Middle frontal gyrus (tissue), 1 donor: ENCODE measurements at regions not wholly inside any gene's neighbourhood (a gene's known extent, or its start where the extent isn't known, plus 50 kb on each side); places are given as distances from the start of the nearest gene placed in this dataset.

Source experiments
- DNase-seq: peaks from one replicate; pipeline ENCODE4 v3.0.0-alpha.2; 2015; ENCODE audit warnings: low spot score; ENCODE audit errors: extremely low spot score

GRCh38 chr4:180669680-180670079 is 1573.5 kb upstream of the TENM3 start:
- DNase-seq = no peak

GRCh38 chr4:180674619-180675358 is 1568.4 kb upstream of the TENM3 start:
- DNase-seq = no peak

GRCh38 chr4:180675359-180675650 is 1567.9 kb upstream of the TENM3 start:
- no peak for DNase-seq

GRCh38 chr4:180680305-180680704 is 1562.9 kb upstream of the TENM3 start:
- DNase-seq = no peak

- no peak for DNase-seq
These were observed 1560.4 kb upstream of the TENM3 start for GRCh38 chr4:180682776-180683175.

GRCh38 chr4:180683186-180683585 is 1560.0 kb upstream of the TENM3 start:
- DNase-seq = no peak

GRCh38 chr4:180688480-180688879 is 1554.7 kb upstream of the TENM3 start:
- no peak for DNase-seq

GRCh38 chr4:180694875-180695274 is 1548.3 kb upstream of the TENM3 start:
- no peak for DNase-seq

GRCh38 chr4:180695851-180696250 is 1547.4 kb upstream of the TENM3 start:
- DNase-seq = no peak

- no peak for DNase-seq
These were observed 1546.6 kb upstream of the TENM3 start for GRCh38 chr4:180696460-180697092.

GRCh38 chr4:180698550-180699195 is 1544.5 kb upstream of the TENM3 start:
- DNase-seq = no peak

- DNase-seq = no peak
These were observed 1536.4 kb upstream of the TENM3 start for GRCh38 chr4:180706766-180707165.

- no peak for DNase-seq
These were observed 1532.4 kb upstream of the TENM3 start for GRCh38 chr4:180710628-180711337.

- DNase-seq = no peak
These were observed 1525.7 kb upstream of the TENM3 start for GRCh38 chr4:180717451-180718033.

- no peak for DNase-seq
These were observed 1521.8 kb upstream of the TENM3 start for GRCh38 chr4:180721356-180721755.

GRCh38 chr4:180726611-180727010 is 1516.6 kb upstream of the TENM3 start:
- DNase-seq = no peak

GRCh38 chr4:180727478-180727877 is 1515.7 kb upstream of the TENM3 start:
- no peak for DNase-seq

- DNase-seq = no peak
These were observed 1508.3 kb upstream of the TENM3 start for GRCh38 chr4:180734753-180735432.

GRCh38 chr4:180741703-180742102 is 1501.5 kb upstream of the TENM3 start:
- DNase-seq = no peak

- DNase-seq = no peak
These were observed 1498.2 kb upstream of the TENM3 start for GRCh38 chr4:180745019-180745418.

GRCh38 chr4:180751009-180751408 is 1492.2 kb upstream of the TENM3 start:
- no peak for DNase-seq
